K562 (cell line): ENCODE measurements at regions not wholly inside any gene's neighbourhood (a gene's known extent, or its start where the extent isn't known, plus 50 kb on each side); places are given as distances from the start of the nearest gene placed in this dataset.

Source experiments
- ARID1B ChIP-seq: fragments of 450-650 bp; IDR thresholded peaks from 2 replicates; pipeline ENCODE4 v1.6.1; 2016; ENCODE audit warnings: antibody characterized with exemption, mild to moderate bottlenecking, inconsistent platforms
- DPF2 ChIP-seq: fragments of 450-650 bp; IDR thresholded peaks from 2 replicates; pipeline ENCODE4 v1.6.1; 2016
- EP300 ChIP-seq: IDR thresholded peaks from 2 replicates; pipeline ENCODE4 v1.6.1; 2012; ENCODE audit warnings: low read length, improper control_type of control experiment
- EZH2 ChIP-seq: IDR thresholded peaks from 2 replicates; pipeline ENCODE4 v1.6.1; 2012; ENCODE audit warnings: low read depth, mild to moderate bottlenecking, inconsistent platforms, low read length, borderline replicate concordance
- HCFC1 ChIP-seq: IDR thresholded peaks from 2 replicates; pipeline ENCODE4 v1.6.1; 2012; ENCODE audit warnings: low read depth, low read length, improper control_type of control experiment
- LEF1 ChIP-seq: fragments of 450-650 bp; IDR thresholded peaks from 2 replicates; pipeline ENCODE4 v1.6.1; 2016; ENCODE audit warnings: mild to moderate bottlenecking
- NFRKB ChIP-seq: fragments of 450-650 bp; IDR thresholded peaks from 2 replicates; pipeline ENCODE4 v1.6.1; 2016; ENCODE audit warnings: low read depth
- RBM17 ChIP-seq: fragments of 200-400 bp; formaldehyde crosslinking; IDR thresholded peaks from 2 replicates; pipeline ENCODE4 v1.6.1; 2017; ENCODE audit warnings: low read depth, mild to moderate bottlenecking, low read length, borderline replicate concordance
- RFX1 ChIP-seq: fragments of 450-650 bp; IDR thresholded peaks from 2 replicates; pipeline ENCODE4 v1.6.1; 2016; ENCODE audit warnings: mild to moderate bottlenecking, moderate library complexity
- TOE1 ChIP-seq, 2 experiments: fragments of 450-650 bp in 1 of 2; sonication (generic) in 1 of 2; formaldehyde crosslinking in 1 of 2; IDR thresholded peaks; 2 replicates each; pipeline versions ENCODE4 v1.7.1 to v1.8.0; 2016 to 2022; ENCODE audit warnings: borderline replicate concordance in 2 of 2, mild to moderate bottlenecking in 2 of 2, antibody characterized with exemption in 1 of 2, inconsistent platforms in 1 of 2, low read depth in 1 of 2, missing genetic modification reagents in 1 of 2, moderate library complexity in 1 of 2
- ZFP36 ChIP-seq: fragments of 150-350 bp; IDR thresholded peaks from 2 replicates; pipeline ENCODE4 v1.6.1; 2018; ENCODE audit warnings: low read length, low read depth; ENCODE audit not compliant: partially characterized antibody
- ZNF717 ChIP-seq: fragments of 250-450 bp; sonication (Bioruptor Pico); IDR thresholded peaks from 2 replicates; pipeline ENCODE4 v1.5.0; 2021
- TF ChIP-seq, protein P1 (sequence below), 3 experiments: IDR thresholded peaks in 2 of 3; conservative IDR thresholded peaks in 1 of 3; 2 replicates each; pipeline ENCODE4 v1.5.1; 2011 to 2012; ENCODE audit warnings: low read length in 3 of 3, mild to moderate bottlenecking in 3 of 3, control low read depth in 2 of 3, improper control_type of control experiment in 1 of 3, inconsistent platforms in 1 of 3, low read depth in 1 of 3, mixed read lengths in 1 of 3, moderate library complexity in 1 of 3; ENCODE audit not compliant: insufficient read depth in 2 of 3
- TF ChIP-seq, protein P2 (sequence below): fragments of 250-450 bp; sonication (Bioruptor Pico); IDR thresholded peaks from 2 replicates; pipeline ENCODE4 v1.8.0; 2021; ENCODE audit warnings: borderline replicate concordance, mild to moderate bottlenecking, moderate library complexity; ENCODE audit not compliant: poor library complexity, severe bottlenecking

DNA sequence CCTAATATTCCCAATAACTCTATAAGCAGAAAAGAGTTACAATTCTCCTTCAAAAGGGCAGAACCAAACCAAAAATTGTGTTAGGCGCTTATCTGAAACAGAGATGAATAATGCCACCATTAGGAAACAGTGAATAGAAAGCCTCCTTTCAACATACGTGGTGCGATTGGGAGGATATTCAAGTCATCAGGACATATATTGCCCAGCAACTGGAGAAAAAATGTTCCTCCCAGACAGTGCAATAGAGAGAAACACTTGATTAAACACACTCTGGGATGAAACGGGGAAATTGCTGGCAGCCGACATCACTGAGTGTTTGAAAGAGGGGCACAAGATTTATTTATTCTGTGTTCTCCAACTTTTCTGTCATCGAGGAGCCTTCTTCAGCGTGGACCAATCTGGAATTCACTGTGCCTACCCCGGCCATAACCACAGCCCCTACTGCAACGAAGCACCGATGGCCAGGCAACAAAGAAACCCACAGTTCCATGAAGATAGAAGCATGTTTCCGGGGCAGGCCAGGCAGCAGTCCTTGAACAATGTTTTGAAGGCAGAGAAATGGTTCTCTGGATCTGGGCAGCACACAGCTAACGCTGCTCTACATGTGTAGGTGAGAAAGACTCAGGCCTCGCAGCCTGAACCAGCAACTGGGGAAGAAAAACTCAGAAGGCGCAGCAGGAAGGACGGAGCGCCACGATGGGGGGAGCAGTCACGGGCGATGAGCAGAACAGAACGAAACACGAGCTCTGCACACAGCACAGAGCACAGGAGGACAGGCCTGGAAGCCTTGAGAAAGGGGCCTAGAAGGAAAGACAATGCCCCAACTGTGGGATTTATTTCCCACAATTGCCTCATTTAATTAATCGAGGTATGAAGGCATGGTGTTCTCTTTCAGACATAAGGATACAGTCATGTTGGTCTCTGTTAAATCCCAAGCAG is 234.2 kb upstream of the FOXQ1 start:
- TF ChIP-seq ZFP36: no peak
- TF ChIP-seq, protein P1, sequence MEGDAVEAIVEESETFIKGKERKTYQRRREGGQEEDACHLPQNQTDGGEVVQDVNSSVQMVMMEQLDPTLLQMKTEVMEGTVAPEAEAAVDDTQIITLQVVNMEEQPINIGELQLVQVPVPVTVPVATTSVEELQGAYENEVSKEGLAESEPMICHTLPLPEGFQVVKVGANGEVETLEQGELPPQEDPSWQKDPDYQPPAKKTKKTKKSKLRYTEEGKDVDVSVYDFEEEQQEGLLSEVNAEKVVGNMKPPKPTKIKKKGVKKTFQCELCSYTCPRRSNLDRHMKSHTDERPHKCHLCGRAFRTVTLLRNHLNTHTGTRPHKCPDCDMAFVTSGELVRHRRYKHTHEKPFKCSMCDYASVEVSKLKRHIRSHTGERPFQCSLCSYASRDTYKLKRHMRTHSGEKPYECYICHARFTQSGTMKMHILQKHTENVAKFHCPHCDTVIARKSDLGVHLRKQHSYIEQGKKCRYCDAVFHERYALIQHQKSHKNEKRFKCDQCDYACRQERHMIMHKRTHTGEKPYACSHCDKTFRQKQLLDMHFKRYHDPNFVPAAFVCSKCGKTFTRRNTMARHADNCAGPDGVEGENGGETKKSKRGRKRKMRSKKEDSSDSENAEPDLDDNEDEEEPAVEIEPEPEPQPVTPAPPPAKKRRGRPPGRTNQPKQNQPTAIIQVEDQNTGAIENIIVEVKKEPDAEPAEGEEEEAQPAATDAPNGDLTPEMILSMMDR (IDR thresholded peaks at IDR 0.05 in 2 of 3, conservative IDR thresholded peaks at IDR 0.05 in 1 of 3; ENCODE audit: insufficient read depth in 2 of 3, low read depth in 1 of 3, low read length in 3 of 3): no peak
- no peak for TF ChIP-seq NFRKB
- TF ChIP-seq LEF1: no peak
- no peak for TF ChIP-seq HCFC1
- TF ChIP-seq EZH2: no peak
- no peak for TF ChIP-seq RFX1
- TF ChIP-seq TOE1 (IDR thresholded peaks at IDR 0.05; ENCODE audit: borderline replicate concordance): no peak
- TF ChIP-seq TOE1 (CRISPR knock-in tag; IDR thresholded peaks at IDR 0.05; ENCODE audit: borderline replicate concordance, low read depth): no peak
- no peak for TF ChIP-seq EP300
- TF ChIP-seq, protein P2, sequence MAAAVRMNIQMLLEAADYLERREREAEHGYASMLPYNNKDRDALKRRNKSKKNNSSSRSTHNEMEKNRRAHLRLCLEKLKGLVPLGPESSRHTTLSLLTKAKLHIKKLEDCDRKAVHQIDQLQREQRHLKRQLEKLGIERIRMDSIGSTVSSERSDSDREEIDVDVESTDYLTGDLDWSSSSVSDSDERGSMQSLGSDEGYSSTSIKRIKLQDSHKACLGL (CRISPR knock-in tag): no peak
- TF ChIP-seq DPF2: no peak
- no peak for TF ChIP-seq ARID1B
- no peak for TF ChIP-seq ZNF717 (CRISPR knock-in tag)
- no peak for TF ChIP-seq RBM17
